ENCODE measurements at regions not wholly inside any gene's neighbourhood (a gene's known extent, or its start where the extent isn't known, plus 50 kb on each side); places are given as distances from the start of the nearest gene placed in this dataset.
"Not testable (repeated sequence)": the region's sequence is repeated elsewhere in the genome, so short reads cannot be mapped to it uniquely, and the experiment has no call there.

- no peak for ATAC-seq
- Mint-ChIP-seq H3K27ac (no peak overlapping the region), H3K4me1 (no peaks in the 10 kb centered on the region), H3K36me3 (no peaks in the 10 kb centered on the region), H3K4me3 (no peak overlapping the region), H3K9me3 (peaks cover 12% of the 10 kb centered on the region)
- DNase-seq (ENCODE audit: low spot score in 2 of 2): no peak
These were observed 200.2 kb downstream of the TOX3 start for GRCh38 chr16:52346709-52347108.

GRCh38 chr16:52333673-52334072 is 213.3 kb downstream of the TOX3 start:
- peaks cover 13% of the 10 kb centered on the region for H3K9me3 Mint-ChIP-seq
- DNase-seq (ENCODE audit: low spot score in 2 of 2); ATAC-seq; H3K4me3 Mint-ChIP-seq; H3K36me3 Mint-ChIP-seq; H3K4me1 Mint-ChIP-seq; H3K27ac Mint-ChIP-seq: not testable (repeated sequence)

GRCh38 chr16:52320930-52321439 is 226.0 kb downstream of the TOX3 start:
- Mint-ChIP-seq H3K36me3 (no peaks in the 10 kb centered on the region), H3K4me3 (no peak overlapping the region), H3K4me1 (no peaks in the 10 kb centered on the region), H3K9me3 (peaks cover 12% of the 10 kb centered on the region), H3K27ac (no peak overlapping the region)
- no peak for ATAC-seq
- DNase-seq (ENCODE audit: low spot score in 2 of 2): no peak

DNA sequence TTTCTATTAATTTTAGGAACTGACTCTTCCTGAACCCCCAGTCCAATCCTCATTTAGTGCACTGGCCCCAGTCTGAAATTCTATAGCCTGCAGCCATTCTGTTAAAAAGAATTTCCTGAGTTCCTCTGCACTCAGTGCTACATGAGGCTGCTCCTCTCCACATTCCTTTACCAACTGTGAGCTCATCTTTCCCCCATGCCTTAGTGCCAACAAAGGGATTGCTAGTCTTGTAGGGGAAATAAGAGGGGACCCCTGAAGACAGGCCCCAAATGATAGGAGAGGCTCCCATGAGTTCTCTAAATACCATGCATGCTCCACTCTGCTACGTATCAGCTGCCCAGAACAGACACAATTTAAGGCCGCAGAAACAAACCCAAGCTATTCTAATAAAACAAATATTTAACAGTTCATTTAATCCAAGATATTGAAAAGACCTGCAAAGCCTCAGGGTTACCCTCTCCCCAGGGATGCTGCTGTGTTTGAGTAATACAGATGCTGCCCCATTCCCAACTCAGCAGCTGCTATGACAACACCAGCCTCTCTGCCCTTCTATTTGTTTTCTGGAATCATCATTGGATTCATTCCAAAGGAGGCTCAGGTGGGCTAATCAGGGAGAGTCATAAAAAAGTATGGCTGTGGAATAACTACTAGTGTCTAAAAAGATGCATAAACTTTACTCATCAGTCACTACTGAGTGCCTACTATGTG is 228.5 kb downstream of the TOX3 start:
- H3K4me3 Mint-ChIP-seq: no peak overlapping the region
- DNase-seq (ENCODE audit: low spot score in 2 of 2) (no peak), ATAC-seq (no peak)
- H3K27ac Mint-ChIP-seq: no peak overlapping the region
- H3K4me1 Mint-ChIP-seq: no peaks in the 10 kb centered on the region
- H3K9me3 Mint-ChIP-seq: peaks cover 12% of the 10 kb centered on the region
- no peaks in the 10 kb centered on the region for H3K36me3 Mint-ChIP-seq

DNA sequence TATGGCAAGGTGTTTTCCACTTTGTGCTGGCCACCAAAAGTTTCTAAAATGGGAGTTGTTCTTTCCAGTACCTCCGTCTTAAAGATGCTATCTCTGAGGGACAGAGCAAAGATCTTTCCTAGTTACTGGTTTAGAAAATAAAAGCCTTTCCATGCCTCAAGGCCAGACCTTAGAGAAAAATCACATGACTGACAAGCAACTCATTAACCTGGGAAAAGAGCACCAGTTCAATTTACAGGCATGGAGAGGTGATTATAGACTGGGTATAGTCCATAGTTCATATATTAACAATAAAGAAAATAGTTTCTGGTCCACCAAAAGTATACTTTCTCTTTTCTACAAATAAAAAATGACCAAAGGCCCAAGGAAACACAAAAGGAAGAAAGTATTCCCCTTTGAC is 230.7 kb downstream of the TOX3 start:
- H3K4me3 Mint-ChIP-seq: no peak overlapping the region
- H3K36me3 Mint-ChIP-seq: no peaks in the 10 kb centered on the region
- H3K4me1 Mint-ChIP-seq: no peaks in the 10 kb centered on the region
- peaks cover 9% of the 10 kb centered on the region for H3K9me3 Mint-ChIP-seq
- H3K27ac Mint-ChIP-seq: no peak overlapping the region
- no peak for ATAC-seq
- no peak for DNase-seq (ENCODE audit: low spot score in 2 of 2)

DNA sequence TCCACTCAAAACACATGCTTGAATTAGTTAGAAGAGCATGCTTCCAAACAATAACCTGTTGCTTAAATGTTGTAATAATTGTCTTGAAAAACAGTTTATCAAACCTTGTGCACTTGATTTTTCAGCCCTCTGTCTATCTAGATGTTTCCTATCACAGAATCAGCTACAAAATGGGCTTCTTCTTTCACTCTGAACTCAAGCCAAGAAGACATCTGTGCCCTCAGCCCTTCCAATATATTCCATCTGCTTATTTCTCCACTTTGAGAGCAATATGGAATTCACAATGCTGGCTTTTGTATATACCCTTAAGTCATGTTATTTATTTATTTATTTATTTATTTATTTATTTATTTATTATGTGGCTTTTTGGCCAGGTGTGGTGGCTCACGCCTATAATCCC is 234.2 kb downstream of the TOX3 start:
- H3K4me1 Mint-ChIP-seq: no peaks in the 10 kb centered on the region
- ATAC-seq (no peak), DNase-seq (ENCODE audit: low spot score in 2 of 2) (no peak)
- no peaks in the 10 kb centered on the region for H3K36me3 Mint-ChIP-seq
- peaks cover 4% of the 10 kb centered on the region for H3K9me3 Mint-ChIP-seq
- H3K27ac Mint-ChIP-seq: no peak overlapping the region
- H3K4me3 Mint-ChIP-seq: no peak overlapping the region

- ATAC-seq (no peak), DNase-seq (ENCODE audit: low spot score in 2 of 2) (no peak)
- H3K9me3 Mint-ChIP-seq: peaks cover 4% of the 10 kb centered on the region
- H3K4me1 Mint-ChIP-seq: no peaks in the 10 kb centered on the region
- no peaks in the 10 kb centered on the region for H3K36me3 Mint-ChIP-seq
- H3K27ac Mint-ChIP-seq: no peak overlapping the region
- no peak overlapping the region for H3K4me3 Mint-ChIP-seq
These were observed 237.2 kb downstream of the TOX3 start for GRCh38 chr16:52309446-52310416.

GRCh38 chr16:52308051-52308450 is 238.9 kb downstream of the TOX3 start:
- Mint-ChIP-seq H3K4me3 (no peak overlapping the region), H3K36me3 (no peaks in the 10 kb centered on the region), H3K27ac (no peak overlapping the region), H3K9me3 (peaks cover 4% of the 10 kb centered on the region), H3K4me1 (no peaks in the 10 kb centered on the region)
- no peak for DNase-seq (ENCODE audit: low spot score in 2 of 2)
- no peak for ATAC-seq

- H3K36me3 Mint-ChIP-seq: no peaks in the 10 kb centered on the region
- DNase-seq (ENCODE audit: low spot score in 2 of 2) (no peak), ATAC-seq (no peak)
- H3K4me1 Mint-ChIP-seq: no peaks in the 10 kb centered on the region
- H3K4me3 Mint-ChIP-seq: no peak overlapping the region
- no peak overlapping the region for H3K27ac Mint-ChIP-seq
- peaks cover 4% of the 10 kb centered on the region for H3K9me3 Mint-ChIP-seq
These were observed 245.9 kb downstream of the TOX3 start for GRCh38 chr16:52301026-52301425.

DNA sequence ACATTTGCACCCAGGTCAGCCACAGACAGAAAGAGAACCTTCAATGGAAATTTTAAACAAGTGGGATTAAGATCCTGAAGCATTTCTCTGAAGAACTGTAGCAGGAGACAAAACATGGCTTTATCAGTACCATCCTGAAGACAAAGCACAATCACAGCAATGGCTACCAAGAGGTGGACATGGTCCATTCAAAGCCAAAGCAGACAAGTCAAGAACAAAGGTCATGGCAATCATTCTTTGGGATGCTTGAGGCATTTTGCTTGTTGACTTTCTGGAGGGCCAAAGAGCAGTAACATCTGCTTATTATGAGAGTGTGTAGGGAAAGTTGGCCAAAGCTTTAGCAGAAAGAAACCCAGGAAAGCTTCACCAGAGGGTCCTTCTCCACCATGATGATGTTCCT is 248.2 kb downstream of the TOX3 start:
- no peak for ATAC-seq
- no peaks in the 10 kb centered on the region for H3K4me1 Mint-ChIP-seq

GRCh38 chr16:52296706-52297315 is 250.1 kb downstream of the TOX3 start:
- not testable (repeated sequence) for H3K4me3 Mint-ChIP-seq; ATAC-seq; H3K27ac Mint-ChIP-seq; H3K36me3 Mint-ChIP-seq; DNase-seq (ENCODE audit: low spot score in 2 of 2); H3K9me3 Mint-ChIP-seq; H3K4me1 Mint-ChIP-seq

More for the DNA sequence above, 248.2 kb downstream of the TOX3 start:
- Mint-ChIP-seq H3K27ac (no peak overlapping the region), H3K36me3 (no peaks in the 10 kb centered on the region), H3K9me3 (peaks cover 7% of the 10 kb centered on the region), H3K4me3 (no peak overlapping the region)
- no peak for DNase-seq (ENCODE audit: low spot score in 2 of 2)

DNA sequence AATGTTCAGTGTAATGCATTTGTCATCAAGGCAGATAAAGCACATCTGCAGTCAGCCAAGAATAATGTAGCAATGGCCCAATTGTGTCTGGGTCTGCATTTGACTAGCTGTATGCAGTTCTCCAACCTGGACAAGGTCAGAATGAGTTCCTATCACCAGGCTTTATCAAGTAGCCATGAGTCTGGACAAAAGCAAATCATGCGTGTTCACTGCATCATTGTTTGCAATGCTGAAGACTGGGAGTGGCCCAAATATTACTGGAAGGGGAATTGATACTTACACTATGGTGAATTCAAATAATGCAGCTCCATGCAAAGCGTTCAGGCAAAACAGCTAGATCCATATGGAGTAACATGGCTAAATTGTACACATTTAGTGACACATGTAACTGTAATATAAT is 250.9 kb downstream of the TOX3 start:
- ATAC-seq (no peak), DNase-seq (ENCODE audit: low spot score in 2 of 2) (no peak)
- H3K9me3 Mint-ChIP-seq: peaks cover 7% of the 10 kb centered on the region
- no peaks in the 10 kb centered on the region for H3K4me1 Mint-ChIP-seq
- no peak overlapping the region for H3K27ac Mint-ChIP-seq
- H3K36me3 Mint-ChIP-seq: no peaks in the 10 kb centered on the region
- no peak overlapping the region for H3K4me3 Mint-ChIP-seq

- no peak for ATAC-seq
- DNase-seq (ENCODE audit: low spot score in 2 of 2): no peak
- Mint-ChIP-seq H3K9me3 (peaks cover 8% of the 10 kb centered on the region), H3K4me3 (no peak overlapping the region), H3K4me1 (no peaks in the 10 kb centered on the region), H3K27ac (no peak overlapping the region), H3K36me3 (no peaks in the 10 kb centered on the region)
These were observed 252.3 kb downstream of the TOX3 start for GRCh38 chr16:52294660-52295059.

DNA sequence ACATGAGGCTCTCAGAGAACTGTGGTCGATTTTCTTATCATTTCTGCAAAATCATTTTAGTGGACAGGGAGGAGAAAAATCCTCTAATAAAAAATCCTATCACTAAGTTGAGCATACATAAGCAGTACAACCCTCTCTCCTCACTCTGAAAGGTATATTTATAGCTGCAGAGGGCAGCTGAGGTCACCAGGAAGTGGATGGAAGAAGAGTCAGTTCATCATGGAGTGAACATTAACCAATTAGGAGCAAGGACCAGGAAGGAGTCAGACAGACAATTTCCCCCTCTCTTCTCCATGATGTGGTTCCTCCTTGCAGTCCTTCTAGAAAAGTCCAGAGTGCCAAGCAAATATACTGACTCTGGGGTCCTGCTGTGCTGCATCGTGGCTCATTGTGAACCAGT is 253.7 kb downstream of the TOX3 start:
- Mint-ChIP-seq H3K4me1 (no peaks in the 10 kb centered on the region), H3K27ac (no peak overlapping the region), H3K4me3 (no peak overlapping the region), H3K36me3 (no peaks in the 10 kb centered on the region), H3K9me3 (peaks cover 9% of the 10 kb centered on the region)
- no peak for ATAC-seq
- no peak for DNase-seq (ENCODE audit: low spot score in 2 of 2)

GRCh38 chr16:52283584-52284375 is 263.2 kb downstream of the TOX3 start:
- no peak overlapping the region for H3K27ac Mint-ChIP-seq
- H3K4me1 Mint-ChIP-seq: no peaks in the 10 kb centered on the region
- no peaks in the 10 kb centered on the region for H3K36me3 Mint-ChIP-seq
- peaks cover 11% of the 10 kb centered on the region for H3K9me3 Mint-ChIP-seq
- H3K4me3 Mint-ChIP-seq: no peak overlapping the region
- ATAC-seq: no peak
- no peak for DNase-seq (ENCODE audit: low spot score in 2 of 2)

All from stimulated activated effector memory CD8-positive, alpha-beta T cell treated with anti-CD3 and anti-CD28 coated beads, Interleukin-12 subunit alpha, Interleukin-12 subunit beta, amount 100 ng/mL, for 72 hours (primary cell).